Motor neuron (in vitro differentiated cells): ENCODE measurements at regions not wholly inside any gene's neighbourhood (a gene's known extent, or its start where the extent isn't known, plus 50 kb on each side); places are given as distances from the start of the nearest gene placed in this dataset.
A peak's percentile ranks its signal among the peaks of the same experiment; 100 is the strongest.
"Not testable (repeated sequence)": the region's sequence is repeated elsewhere in the genome, so short reads cannot be mapped to it uniquely, and the experiment has no call there.

ENCODE experiments used
- ATAC-seq, 8 experiments: fragments of 200-7000 bp; cut with Tn5 transposase; replicated peaks in 6 of 8; 2 replicates each; pipeline ENCODE4 v1.8.0; 2021; ENCODE audit warnings: mild to moderate bottlenecking in 8 of 8, moderate library complexity in 8 of 8
- H3K27ac ChIP-seq, 2 donors: fragments of 250-450 bp; sonication (Bioruptor Pico); 2 replicates each; pipeline ENCODE4 v1.9.0; 2021; ENCODE audit warnings: antibody characterized with exemption in 2 of 2, mild to moderate bottlenecking in 2 of 2, moderate library complexity in 1 of 2
- H3K4me1 ChIP-seq, 2 donors: fragments of 250-450 bp; sonication (Bioruptor Pico); replicated peaks in 1 of 2; 2 replicates each; pipeline ENCODE4 v1.6.1; 2021; ENCODE audit warnings: antibody characterized with exemption in 2 of 2, mild to moderate bottlenecking in 2 of 2, moderate library complexity in 1 of 2
- H3K4me3 ChIP-seq, 5 donors: fragments of 250-450 bp; sonication (Bioruptor Pico); 2 replicates each; pipeline ENCODE4 v1.9.0; 2021; ENCODE audit warnings: antibody characterized with exemption in 5 of 5, mild to moderate bottlenecking in 5 of 5, moderate library complexity in 4 of 5
- WGBS, 10 experiments: fragments of 450-650 bp; shearing (Covaris generic); methylation state at CpG; one replicate each; pipeline ENCODE4 v1.0.0; 2022; 5-methylcytosine and 5-hydroxymethylcytosine counted together
- in situ Hi-C, 9 experiments: fragments of 400-800 bp; cut with MboI; loops; one replicate each; pipeline ENCODE4 v1.15.0; 2021; ENCODE audit warnings: low sequenced_read_pairs in 9 of 9, low pct_unique_long_range_greater_than_20kb in 2 of 9; ENCODE audit not compliant: unreplicated experiment in 9 of 9

DNA sequence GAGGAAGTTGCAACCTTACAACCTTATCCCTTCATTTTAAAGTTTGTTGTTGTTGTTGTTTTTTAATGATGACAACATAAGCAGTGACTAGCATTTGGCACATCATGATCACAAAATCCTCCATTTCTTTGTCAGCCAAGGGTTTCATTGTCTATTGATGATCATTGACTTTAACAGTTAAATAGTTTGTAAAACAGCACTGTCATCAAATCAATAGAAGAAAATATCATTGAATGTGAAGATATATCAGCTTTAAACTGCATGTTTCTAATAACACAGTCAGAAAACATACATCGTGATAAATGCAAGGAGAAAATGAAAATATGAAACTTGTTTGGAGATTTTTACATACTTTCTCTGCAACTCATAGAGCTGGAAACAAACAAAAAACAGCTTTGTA is 922.3 kb upstream of the LRFN5 start:
- 0 to 100% (median 82%) methylated on average over 1 of the region's 1 CpG; no CpG with 5 or more reads in 1 of the 10 experiments for WGBS, 10 experiments
- H3K4me3 ChIP-seq = no peak overlapping the region
- in situ Hi-C loops = no loop called here
- no peaks in the 10 kb centered on the region for H3K4me1 ChIP-seq
- ATAC-seq = no peak
- no peak overlapping the region for H3K27ac ChIP-seq

DNA sequence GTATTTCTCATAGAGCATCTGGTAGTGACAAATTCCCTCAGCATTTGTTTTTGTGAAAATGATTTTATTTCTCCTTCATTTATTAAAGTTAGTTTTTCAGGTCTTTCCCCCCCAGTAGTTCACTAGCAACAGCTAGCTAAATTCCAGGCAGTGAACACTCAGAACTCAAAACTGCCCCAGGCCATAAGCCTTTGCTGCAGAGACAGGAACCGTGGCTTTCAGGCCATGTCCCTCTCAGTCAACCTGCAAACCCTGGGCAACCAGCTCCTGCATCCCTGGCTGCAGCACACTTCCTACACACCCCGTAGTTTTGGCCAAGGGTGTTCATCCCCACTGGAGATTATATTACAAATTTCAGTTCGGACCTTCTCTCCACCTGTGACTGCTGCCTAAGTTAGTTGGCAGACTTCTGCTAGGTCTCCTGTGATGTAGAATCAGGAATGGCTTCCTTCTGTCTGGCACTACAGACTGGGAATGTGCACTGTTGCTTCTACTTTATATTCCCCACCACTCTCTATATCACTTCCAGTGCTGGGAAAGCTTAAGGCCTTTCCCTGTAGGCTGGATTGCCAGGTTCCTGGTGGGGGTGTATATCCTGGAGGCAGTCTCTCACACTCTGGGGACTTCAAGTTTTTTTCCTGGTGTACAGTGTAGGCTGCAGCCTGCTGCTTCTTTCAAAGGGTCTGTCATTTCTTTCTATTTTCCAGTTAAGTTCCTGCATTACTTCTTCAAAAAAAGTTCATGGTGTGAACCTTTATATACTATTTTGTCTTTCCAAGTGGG is 924.4 kb upstream of the LRFN5 start:
- ATAC-seq = peak in 1 of 8 experiments; percentile 22
- H3K27ac ChIP-seq = no peak overlapping the region
- 20 to 100% (median 82%) methylated on average over 1 to 2 of the region's 3 CpGs; no CpG with 5 or more reads in 5 of the 10 experiments for WGBS, 10 experiments
- in situ Hi-C loops = no loop called here
- no peaks in the 10 kb centered on the region for H3K4me1 ChIP-seq
- no peak overlapping the region for H3K4me3 ChIP-seq

DNA sequence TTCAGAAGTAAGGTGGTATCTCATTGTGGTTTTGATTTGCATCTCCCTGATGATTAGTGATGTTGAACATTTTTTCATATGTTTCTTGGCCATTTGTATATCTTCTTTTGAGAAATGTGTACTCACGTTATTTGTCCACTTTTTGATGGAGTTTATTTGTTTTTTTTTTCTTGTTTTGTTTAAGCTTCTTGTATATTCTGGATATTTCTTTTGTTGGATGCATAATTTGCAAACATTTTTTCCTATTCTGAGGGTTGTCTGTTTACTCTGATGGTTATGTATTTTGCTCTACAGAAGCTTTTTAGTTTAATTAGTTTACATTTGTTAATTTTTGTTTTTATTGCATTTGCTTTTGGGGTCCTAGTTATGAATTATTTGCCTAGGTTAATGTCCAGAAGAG is 927.4 kb upstream of the LRFN5 start:
- Histone ChIP-seq H3K27ac (no peak overlapping the region), H3K4me3 (no peak overlapping the region), H3K4me1 (no peaks in the 10 kb centered on the region)
- in situ Hi-C loops = no loop called here
- 0 to 100% (median 83%) methylated on average over 1 of the region's 1 CpG; no CpG with 5 or more reads in 1 of the 10 experiments for WGBS, 10 experiments
- no peak for ATAC-seq

DNA sequence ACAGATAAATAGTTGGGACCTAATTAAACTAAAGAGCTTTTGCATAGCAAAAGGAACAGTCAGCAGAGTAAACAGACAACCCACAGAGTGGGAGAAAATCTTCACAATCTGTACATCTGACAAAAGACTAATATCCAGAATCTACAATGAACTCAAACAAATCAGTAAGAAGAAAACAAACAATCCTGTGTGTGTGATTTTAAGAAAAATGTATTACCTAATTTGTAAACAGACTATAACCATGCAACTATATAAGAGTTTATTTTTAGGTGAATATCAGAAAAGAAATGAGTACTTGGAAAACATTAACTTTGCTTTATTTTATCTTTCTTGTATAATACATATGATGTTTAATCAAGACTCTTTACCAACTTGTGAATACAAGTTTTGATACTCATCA is 929.5 kb upstream of the LRFN5 start:
- ATAC-seq, H3K4me3 ChIP-seq, in situ Hi-C loops, H3K27ac ChIP-seq, H3K4me1 ChIP-seq: not testable (repeated sequence)

DNA sequence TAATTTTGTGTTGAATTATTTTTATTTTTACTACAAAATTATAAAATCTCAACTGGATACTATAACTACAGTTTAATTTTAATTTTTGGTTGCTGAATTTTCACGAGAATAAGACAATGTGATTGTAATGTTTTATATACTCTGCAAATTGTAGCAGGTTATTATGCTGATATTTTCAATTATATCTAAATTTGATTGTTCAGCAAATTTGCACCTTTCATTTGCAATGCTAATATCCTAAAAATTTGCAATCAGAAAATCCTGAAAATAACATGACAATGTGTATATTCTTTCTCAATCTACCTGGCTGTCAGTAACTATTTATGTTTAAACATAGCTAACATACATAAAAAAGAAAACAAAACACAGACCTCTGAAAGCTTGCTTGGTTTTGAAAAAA is 932.2 kb upstream of the LRFN5 start:
- WGBS, 10 experiments = 0 to 89% (median 58%) methylated on average over 1 of the region's 1 CpG
- Histone ChIP-seq H3K27ac (no peak overlapping the region), H3K4me3 (no peak overlapping the region), H3K4me1 (no peaks in the 10 kb centered on the region)
- ATAC-seq = no peak
- in situ Hi-C loops = no loop called here

DNA sequence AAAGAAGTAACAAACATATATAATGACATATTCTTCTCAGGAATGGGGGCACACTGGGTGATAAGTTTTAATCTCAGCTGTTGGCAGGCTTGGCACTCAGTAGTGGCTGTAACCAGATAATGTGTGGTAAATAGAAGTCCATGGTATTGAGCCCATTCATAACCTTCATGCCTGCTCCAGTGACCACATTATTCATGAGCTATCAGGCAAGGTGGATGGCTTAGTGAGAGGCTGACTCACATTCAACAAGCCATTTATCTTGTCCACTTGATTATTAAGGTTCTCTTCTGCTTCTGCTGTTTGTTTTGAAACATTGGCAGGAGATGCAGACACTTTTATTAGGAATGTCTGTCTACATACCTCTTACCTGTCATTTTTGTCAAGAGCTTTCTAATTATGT is 950.4 kb upstream of the LRFN5 start:
- Histone ChIP-seq H3K27ac (no peak overlapping the region), H3K4me3 (no peak overlapping the region), H3K4me1 (no peaks in the 10 kb centered on the region)
- in situ Hi-C loops = no loop called here
- ATAC-seq = peak in 5 of 8 experiments; percentile 32 to 76 (median 52)

DNA sequence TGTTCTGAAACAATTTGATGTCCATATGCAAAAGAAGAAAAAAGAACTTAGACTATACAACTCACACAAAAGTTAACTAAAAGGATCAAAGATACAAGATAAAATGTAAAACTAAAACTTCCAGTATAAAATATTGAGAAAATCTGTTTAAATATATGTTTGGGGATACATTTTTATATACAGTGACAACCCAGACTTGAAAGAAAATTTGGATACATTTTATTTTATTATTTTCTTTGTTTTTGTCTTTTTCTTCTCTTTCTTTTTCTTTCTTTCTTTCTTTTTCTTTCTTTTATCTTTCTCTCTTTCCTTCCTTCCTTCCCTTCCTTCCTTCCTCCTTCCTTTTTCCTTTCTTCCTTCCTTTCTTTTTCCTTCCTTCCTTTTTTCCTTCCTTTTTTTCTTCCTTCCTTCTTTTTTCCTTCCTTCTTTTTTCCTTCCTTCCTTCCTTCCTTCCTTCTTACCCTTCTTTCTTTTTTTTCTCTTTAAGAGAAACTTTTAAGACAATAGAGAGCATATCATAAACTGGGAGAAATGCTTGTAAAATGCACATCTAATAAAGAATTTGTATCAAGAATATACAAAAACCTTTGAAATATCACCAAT is 954.5 kb upstream of the LRFN5 start:
- H3K4me3 ChIP-seq = no peak overlapping the region
- ATAC-seq = no peak
- no peaks in the 10 kb centered on the region for H3K4me1 ChIP-seq
- in situ Hi-C loops = no loop called here
- H3K27ac ChIP-seq = no peak overlapping the region

DNA sequence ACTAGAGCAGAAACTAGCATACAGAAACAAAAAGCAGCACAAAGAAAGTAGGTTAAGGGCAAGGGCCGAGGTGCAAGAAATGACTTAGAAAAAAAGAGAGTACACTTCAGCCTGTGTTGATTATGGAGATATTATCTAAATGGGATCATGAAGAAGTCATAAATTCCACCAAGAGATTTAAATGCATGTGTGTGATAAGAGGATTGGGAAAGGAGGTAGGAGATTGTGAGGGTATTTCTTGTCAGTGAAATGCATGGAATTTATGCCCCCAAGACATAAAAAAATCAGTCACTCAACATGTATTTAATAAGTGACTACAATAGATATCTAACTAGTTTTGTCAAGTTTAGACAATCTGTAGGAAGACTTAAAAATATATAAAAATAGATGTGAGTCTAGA is 976.2 kb upstream of the LRFN5 start:
- no peak overlapping the region for H3K27ac ChIP-seq
- ATAC-seq = no peak
- 0 to 88% (median 44%) methylated on average over 1 of the region's 1 CpG; no CpG with 5 or more reads in 3 of the 10 experiments for WGBS, 10 experiments
- peak overlapping the region in 3 of 5 donors; percentile 33 to 40 (median 35) for H3K4me3 ChIP-seq
- peaks cover 0 to 6% of the 10 kb centered on the region in 2 donors for H3K4me1 ChIP-seq
- in situ Hi-C loops = no loop called here

DNA sequence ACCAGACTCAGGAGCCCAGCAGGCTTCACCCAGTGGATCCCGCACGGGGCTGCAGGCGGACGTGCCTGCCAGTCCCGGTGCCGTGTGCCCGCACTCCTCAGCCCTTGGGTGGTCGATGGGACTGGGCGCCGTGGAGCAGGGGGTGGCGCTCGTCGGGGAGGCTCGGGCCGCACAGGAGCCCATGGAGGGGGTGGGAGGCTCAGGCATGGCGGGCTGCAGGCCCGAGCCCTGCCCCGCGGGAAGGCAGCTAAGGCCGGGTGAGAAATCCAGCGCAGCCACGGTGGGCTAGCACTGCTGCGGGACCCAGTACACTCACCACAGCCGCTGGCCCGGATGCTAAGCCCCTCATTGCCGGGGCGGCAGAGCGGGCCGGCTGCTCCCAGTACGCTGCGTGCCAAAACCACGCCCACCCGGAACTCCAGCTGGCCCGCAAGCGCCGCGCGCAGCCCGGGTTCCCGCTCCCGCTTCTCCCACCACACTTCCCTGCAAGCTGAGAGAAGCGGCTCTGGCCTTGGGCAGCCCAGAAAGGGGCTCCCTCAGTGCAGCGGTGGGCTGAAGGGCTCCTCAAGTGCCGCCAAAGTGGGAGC is 977.0 kb upstream of the LRFN5 start:
- 100% methylated on average over 1 of the region's 44 CpGs; no CpG with 5 or more reads in 9 of the 10 experiments for WGBS, 10 experiments
- H3K27ac ChIP-seq, in situ Hi-C loops, H3K4me1 ChIP-seq: not testable (repeated sequence)
- ATAC-seq = peak in 4 of 8 experiments; percentile 94 to 98 (median 96)
- H3K4me3 ChIP-seq = peak overlapping the region in 3 of 5 donors; percentile 33 to 40 (median 35)

DNA sequence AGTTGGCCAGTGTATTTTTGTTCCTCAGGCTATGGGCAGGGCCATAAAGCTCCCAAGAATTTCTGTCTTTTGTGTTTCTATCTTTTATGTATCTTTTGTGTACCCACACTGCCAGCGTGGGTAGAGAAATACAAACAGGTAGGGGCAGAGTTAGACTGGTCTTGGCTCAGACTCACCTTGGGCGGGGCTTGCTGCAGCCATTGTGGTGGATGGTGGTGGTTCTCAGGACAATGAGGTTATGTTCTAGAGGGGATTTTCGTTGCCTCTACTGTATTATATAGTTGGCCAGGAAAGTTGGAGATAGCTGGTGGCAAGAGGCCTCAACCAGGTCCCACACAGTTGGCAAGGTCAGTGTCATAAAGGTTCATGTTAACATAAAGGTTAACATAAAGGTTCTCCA is 977.5 kb upstream of the LRFN5 start:
- Histone ChIP-seq H3K4me3 (peak overlapping the region in 3 of 5 donors; percentile 33 to 40 (median 35)), H3K27ac (peak overlapping the region in 1 of 2 donors; percentile 44), H3K4me1 (peaks cover 5 to 6% of the 10 kb centered on the region in 2 donors)
- ATAC-seq = peak in 4 of 8 experiments; percentile 26 to 41 (median 30)
- in situ Hi-C loops = no loop called here
- 0 to 78% (median 43%) methylated on average over 1 to 3 of the region's 3 CpGs; no CpG with 5 or more reads in 4 of the 10 experiments for WGBS, 10 experiments

DNA sequence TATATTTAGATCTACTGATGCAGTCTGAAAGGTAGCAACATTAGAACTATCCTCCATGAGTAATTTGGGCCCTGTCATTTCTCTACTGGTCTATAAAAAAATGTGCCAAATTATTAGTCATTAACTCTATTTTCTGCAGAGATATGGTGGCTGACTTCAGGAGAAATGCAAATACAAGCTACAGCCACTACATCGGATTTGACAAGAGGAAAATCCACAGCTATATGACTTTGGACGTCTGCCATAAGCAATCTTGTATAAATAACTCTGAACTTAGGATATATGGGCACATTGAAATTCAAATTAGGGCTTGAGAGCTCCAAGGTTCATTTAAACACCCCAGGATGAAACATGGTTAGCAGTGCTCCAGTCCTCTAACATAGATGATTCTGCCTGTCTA is 983.0 kb upstream of the LRFN5 start:
- peaks cover 0 to 9% of the 10 kb centered on the region in 2 donors for H3K4me1 ChIP-seq
- no peak overlapping the region for H3K27ac ChIP-seq
- 0 to 80% (median 5%) methylated on average over 1 to 2 of the region's 2 CpGs; no CpG with 5 or more reads in 1 of the 10 experiments for WGBS, 10 experiments
- in situ Hi-C loops = no loop called here
- ATAC-seq = peak in 3 of 8 experiments; percentile 41 to 80 (median 56)
- H3K4me3 ChIP-seq = no peak overlapping the region

DNA sequence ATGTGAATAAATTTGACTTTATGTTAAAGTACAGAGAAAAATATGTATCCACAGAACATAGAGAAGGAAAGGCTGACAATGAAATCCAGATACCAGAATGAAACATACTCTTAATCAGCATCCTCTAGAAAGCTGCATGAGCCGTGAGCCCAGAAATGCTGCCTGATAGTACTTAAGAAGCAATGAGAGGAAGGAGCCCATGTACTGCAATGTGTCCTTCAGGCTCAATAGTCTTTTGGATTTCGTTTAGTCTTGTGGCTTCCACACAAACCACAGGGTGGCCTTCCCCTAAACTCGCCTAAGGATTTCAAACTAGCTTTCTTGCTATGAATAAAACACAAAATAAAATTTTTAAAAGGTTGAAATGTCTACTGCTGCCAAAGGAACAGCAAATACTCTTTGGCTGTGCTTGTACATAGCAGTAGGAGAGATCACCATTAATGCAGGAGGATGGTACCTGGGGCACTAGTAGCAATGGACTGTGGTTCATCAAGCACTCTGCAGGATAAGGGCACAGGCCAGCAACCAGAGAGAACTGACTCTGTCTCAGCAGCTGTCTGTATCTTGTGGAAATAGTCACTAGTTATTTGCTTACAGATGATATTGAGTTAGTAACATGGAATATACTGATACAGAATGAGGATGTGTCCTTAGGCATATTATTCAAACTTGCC is 988.3 kb upstream of the LRFN5 start:
- WGBS, 10 experiments = 8 to 89% (median 70%) methylated on average over 1 to 3 of the region's 3 CpGs; no CpG with 5 or more reads in 3 of the 10 experiments
- H3K4me1 ChIP-seq = no peaks in the 10 kb centered on the region
- H3K4me3 ChIP-seq = no peak overlapping the region
- no peak overlapping the region for H3K27ac ChIP-seq
- no peak for ATAC-seq
- in situ Hi-C loops = no loop called here

DNA sequence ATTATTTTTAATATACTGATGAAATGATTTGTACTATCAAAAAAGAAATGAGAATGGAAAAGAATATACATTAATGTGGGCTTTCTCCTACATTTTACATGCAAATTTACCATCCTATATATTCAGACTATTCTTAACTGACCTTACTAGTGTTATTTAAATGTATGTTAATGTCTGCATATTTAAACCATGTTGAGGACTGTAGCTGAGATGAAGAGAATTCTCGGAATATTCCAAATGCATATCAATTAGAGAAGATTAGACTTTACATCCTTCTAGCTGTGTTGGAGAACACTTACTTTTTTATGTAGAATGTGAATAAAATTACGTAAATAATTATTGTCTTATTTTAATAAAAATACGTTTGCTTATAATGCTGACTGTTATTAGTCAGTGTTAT is 990.1 kb upstream of the LRFN5 start:
- ATAC-seq = peak in 2 of 8 experiments; percentile 46 to 53

More for the DNA sequence above, 990.1 kb upstream of the LRFN5 start:
- Histone ChIP-seq H3K27ac (no peak overlapping the region), H3K4me1 (no peaks in the 10 kb centered on the region), H3K4me3 (no peak overlapping the region)
- WGBS, 10 experiments = 7 to 85% (median 61%) methylated on average over 2 to 3 of the region's 3 CpGs; no CpG with 5 or more reads in 1 of the 10 experiments
- in situ Hi-C loops = no loop called here
